B cell (primary cell): ENCODE measurements at regions not wholly inside any gene's neighbourhood (a gene's known extent, or its start where the extent isn't known, plus 50 kb on each side); places are given as distances from the start of the nearest gene placed in this dataset.

ENCODE experiments used
- ATAC-seq: fragments of 200-7000 bp; cut with Tn5 transposase; one replicate; pipeline ENCODE4 v1.10.0; 2021; ENCODE audit warnings: low read depth, mild to moderate bottlenecking, moderate number of reproducible peaks, moderate library complexity
- CTCF ChIA-PET: fragments of 350-600 bp; sonication (Branson Sonifier 250); formaldehyde crosslinking; loops from one replicate; lab custom pipeline; 2021; ENCODE audit warnings: antibody characterized with exemption, inconsistent platforms; lab: Charles Lee
- POLR2A ChIA-PET: fragments of 350-600 bp; sonication (Branson Sonifier 250); formaldehyde crosslinking; loops from one replicate; lab custom pipeline; 2021; ENCODE audit warnings: antibody characterized with exemption; lab: Charles Lee
- DNase-seq: peaks from one replicate; pipeline ENCODE4 v3.0.0; 2013
- H2AFZ ChIP-seq: 2 replicates; pipeline ENCODE4 v1.6.1; 2012; ENCODE audit warnings: mild to moderate bottlenecking, low read depth, low read length; ENCODE audit not compliant: insufficient read depth, poor library complexity, severe bottlenecking
- H3K27ac ChIP-seq, 2 donors: 1 replicate in 1 of 2; 2 replicates in 1 of 2; pipeline ENCODE4 v1.5.1; 2012 to 2013; ENCODE audit warnings: low read length in 2 of 2, mild to moderate bottlenecking in 2 of 2, moderate library complexity in 1 of 2
- H3K27me3 ChIP-seq, 4 experiments: fragments of 200-600 bp in 1 of 4; sonication (generic) in 1 of 4; replicated peaks in 1 of 4; 1 replicate in 2 of 4; 2 replicates in 2 of 4; pipeline versions ENCODE4 v1.6.1 to v1.7.0; 2013 to 2016; ENCODE audit warnings: low read length in 3 of 4, mild to moderate bottlenecking in 2 of 4, mixed read lengths in 1 of 4, moderate library complexity in 1 of 4; ENCODE audit not compliant: insufficient read depth in 4 of 4, control insufficient read depth in 3 of 4; ENCODE audit errors: control extremely low read depth in 1 of 4
- H3K36me3 ChIP-seq, 2 experiments: replicated peaks in 1 of 2; 1 replicate in 1 of 2; 2 replicates in 1 of 2; pipeline versions ENCODE4 v1.6.1 to v1.7.1; 2013; ENCODE audit warnings: low read length in 1 of 2; ENCODE audit not compliant: insufficient read depth in 2 of 2, control insufficient read depth in 1 of 2; ENCODE audit errors: control extremely low read depth in 1 of 2, extremely low read depth in 1 of 2
- H3K4me1 ChIP-seq, 2 donors: fragments of 200-600 bp in 1 of 2; sonication (generic) in 1 of 2; 1 replicate in 1 of 2; 2 replicates in 1 of 2; pipeline versions ENCODE4 v1.5.1 to v1.6.1; 2013 to 2017; ENCODE audit warnings: low read length in 2 of 2; ENCODE audit not compliant: control insufficient read depth in 2 of 2, insufficient read depth in 2 of 2
- H3K4me2 ChIP-seq: replicated peaks from 2 replicates; pipeline ENCODE3; 2012; ENCODE audit warnings: mild to moderate bottlenecking, low read depth, low read length; ENCODE audit not compliant: poor library complexity, severe bottlenecking
- H3K4me3 ChIP-seq, 5 experiments: fragments of 200-600 bp in 1 of 5; sonication (generic) in 1 of 5; 1 replicate in 3 of 5; 2 replicates in 2 of 5; pipeline versions ENCODE4 v1.5.1 to v1.7.0; 2011 to 2016; ENCODE audit warnings: low read length in 4 of 5, mild to moderate bottlenecking in 4 of 5, low read depth in 2 of 5, control low read depth in 1 of 5, moderate library complexity in 1 of 5; ENCODE audit not compliant: insufficient read depth in 1 of 5; ENCODE audit errors: control extremely low read depth in 1 of 5, extremely low read depth in 1 of 5
- H3K79me2 ChIP-seq: fragments of 200-600 bp; sonication (generic); one replicate; pipeline ENCODE4 v1.6.0; 2016; ENCODE audit warnings: low read length; ENCODE audit not compliant: control insufficient read depth, insufficient read depth
- H3K9ac ChIP-seq: fragments of 200-600 bp; sonication (generic); 2 replicates; pipeline ENCODE4 v1.6.1; 2017; ENCODE audit warnings: mild to moderate bottlenecking, low read length, moderate library complexity
- H3K9me3 ChIP-seq, 3 donors: one replicate each; pipeline versions ENCODE4 v1.6.1 to v1.7.1; 2013; ENCODE audit warnings: low read length in 2 of 3; ENCODE audit not compliant: control insufficient read depth in 2 of 3, insufficient read depth in 1 of 3; ENCODE audit errors: control extremely low read depth in 1 of 3
- H4K20me1 ChIP-seq: 2 replicates; pipeline ENCODE4 v1.6.0; 2012; ENCODE audit warnings: mild to moderate bottlenecking, low read length; ENCODE audit not compliant: insufficient read depth, control insufficient read depth, poor library complexity, severe bottlenecking
- H3K27ac Mint-ChIP-seq: one replicate; pipeline ENCODE4 v1.8.0; 2021; ENCODE audit warnings: mixed read lengths
- H3K27me3 Mint-ChIP-seq: one replicate; pipeline ENCODE4 v1.8.0; 2021; ENCODE audit warnings: mixed read lengths
- H3K4me1 Mint-ChIP-seq: one replicate; pipeline ENCODE4 v1.8.0; 2021; ENCODE audit warnings: mixed read lengths
- H3K4me3 Mint-ChIP-seq: one replicate; pipeline ENCODE4 v1.8.0; 2021; ENCODE audit warnings: mixed read lengths
- H3K9me3 Mint-ChIP-seq: one replicate; pipeline ENCODE4 v1.8.0; 2022; ENCODE audit warnings: mixed read lengths; ENCODE audit not compliant: insufficient read depth
- EZH2 ChIP-seq: IDR thresholded peaks from 2 replicates; pipeline ENCODE4 v1.6.1; 2012; ENCODE audit warnings: borderline replicate concordance, low read depth, mild to moderate bottlenecking, moderate library complexity, low read length; ENCODE audit not compliant: insufficient read depth, poor library complexity, severe bottlenecking
- WGBS: methylation state at CpG from one replicate; pipeline ENCODE4 v1.1.5; 2013; ENCODE audit warnings: missing lambda C conversion rate; ENCODE audit not compliant: insufficient coverage; 5-methylcytosine and 5-hydroxymethylcytosine counted together
- intact Hi-C: fragments of 100-400 bp; cut with micrococcal nuclease; formaldehyde crosslinking; loops from one replicate; pipeline ENCODE4 v1.10.0; 2022
- TF ChIP-seq, protein P1 (sequence below): fragments of 200-600 bp; IDR thresholded peaks from one replicate; pipeline ENCODE4 v1.8.0; 2022; ENCODE audit warnings: antibody characterized with exemption, mild to moderate bottlenecking

- Histone ChIP-seq H3K27ac (no peak overlapping the region), H3K4me3 (no peak overlapping the region), H3K9ac (no peak overlapping the region), H4K20me1 (no peaks in the 10 kb centered on the region), H3K4me2 (no peak overlapping the region), H3K4me1 (no peaks in the 10 kb centered on the region), H3K79me2 (no peaks in the 10 kb centered on the region), H3K36me3 (no peaks in the 10 kb centered on the region), H3K27me3 (no peaks in the 10 kb centered on the region), H2AFZ (no peak overlapping the region), H3K9me3 (peaks cover 0 to 3% (median 0%) of the 10 kb centered on the region in 3 donors)
- Mint-ChIP-seq H3K27me3 (no peaks in the 10 kb centered on the region), H3K4me1 (no peaks in the 10 kb centered on the region), H3K27ac (no peak overlapping the region), H3K4me3 (no peak overlapping the region), H3K9me3 (peaks cover 2% of the 10 kb centered on the region)
- no CpG with 5 or more reads among the region's 3 CpGs for WGBS
- DNase-seq (no peak), ATAC-seq (no peak)
- TF ChIP-seq, protein P1, sequence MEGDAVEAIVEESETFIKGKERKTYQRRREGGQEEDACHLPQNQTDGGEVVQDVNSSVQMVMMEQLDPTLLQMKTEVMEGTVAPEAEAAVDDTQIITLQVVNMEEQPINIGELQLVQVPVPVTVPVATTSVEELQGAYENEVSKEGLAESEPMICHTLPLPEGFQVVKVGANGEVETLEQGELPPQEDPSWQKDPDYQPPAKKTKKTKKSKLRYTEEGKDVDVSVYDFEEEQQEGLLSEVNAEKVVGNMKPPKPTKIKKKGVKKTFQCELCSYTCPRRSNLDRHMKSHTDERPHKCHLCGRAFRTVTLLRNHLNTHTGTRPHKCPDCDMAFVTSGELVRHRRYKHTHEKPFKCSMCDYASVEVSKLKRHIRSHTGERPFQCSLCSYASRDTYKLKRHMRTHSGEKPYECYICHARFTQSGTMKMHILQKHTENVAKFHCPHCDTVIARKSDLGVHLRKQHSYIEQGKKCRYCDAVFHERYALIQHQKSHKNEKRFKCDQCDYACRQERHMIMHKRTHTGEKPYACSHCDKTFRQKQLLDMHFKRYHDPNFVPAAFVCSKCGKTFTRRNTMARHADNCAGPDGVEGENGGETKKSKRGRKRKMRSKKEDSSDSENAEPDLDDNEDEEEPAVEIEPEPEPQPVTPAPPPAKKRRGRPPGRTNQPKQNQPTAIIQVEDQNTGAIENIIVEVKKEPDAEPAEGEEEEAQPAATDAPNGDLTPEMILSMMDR = no peak
- TF ChIP-seq EZH2 = no peak
- POLR2A ChIA-PET = no interaction called here
- CTCF ChIA-PET = no interaction called here
- intact Hi-C loops = no loop called here
Measured at GRCh38 chr11:38648604-38649003, 2050.6 kb upstream of the RAG2 start.

DNA sequence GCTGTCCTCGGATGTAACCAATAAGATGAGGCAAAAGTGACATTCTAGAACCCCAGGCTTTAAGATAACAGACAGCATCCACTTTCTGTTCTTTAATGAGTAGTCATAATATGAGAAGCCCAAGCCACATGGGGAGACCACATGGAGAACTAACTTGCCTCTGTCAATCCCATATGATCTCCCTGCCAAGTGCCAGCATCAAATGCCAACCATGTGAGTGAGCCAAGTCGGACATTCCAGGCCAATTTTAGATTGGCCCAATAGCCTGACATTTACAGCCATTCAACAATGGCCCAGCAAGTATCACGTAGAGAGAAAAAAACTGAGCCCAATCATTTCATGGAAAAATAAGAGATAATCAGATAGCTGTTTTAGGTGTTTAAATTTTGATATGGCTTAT lies 2048.3 kb upstream of the RAG2 start:
- TF ChIP-seq, protein P1 = no peak
- no peak for TF ChIP-seq EZH2
- 78% methylated on average over 1 of the region's 3 CpGs for WGBS

More for the DNA sequence above, 2048.3 kb upstream of the RAG2 start:
- Histone ChIP-seq H3K4me3 (no peak overlapping the region), H3K9ac (no peak overlapping the region), H3K4me2 (no peak overlapping the region), H3K27me3 (no peaks in the 10 kb centered on the region), H3K4me1 (no peaks in the 10 kb centered on the region), H2AFZ (no peak overlapping the region), H3K79me2 (no peaks in the 10 kb centered on the region), H4K20me1 (no peaks in the 10 kb centered on the region), H3K9me3 (peaks cover 0 to 5% (median 5%) of the 10 kb centered on the region in 3 donors), H3K27ac (no peak overlapping the region), H3K36me3 (no peaks in the 10 kb centered on the region)
- CTCF ChIA-PET = no interaction called here
- ATAC-seq (no peak), DNase-seq (no peak)
- intact Hi-C loops = no loop called here
- H3K27ac Mint-ChIP-seq = no peak overlapping the region
- H3K27me3 Mint-ChIP-seq = no peaks in the 10 kb centered on the region
- POLR2A ChIA-PET = no interaction called here
- H3K4me3 Mint-ChIP-seq = no peak overlapping the region
- H3K9me3 Mint-ChIP-seq = peaks cover 5% of the 10 kb centered on the region
- H3K4me1 Mint-ChIP-seq = no peaks in the 10 kb centered on the region
